ENCODE measurements at regions not wholly inside any gene's neighbourhood (a gene's known extent, or its start where the extent isn't known, plus 50 kb on each side); places are given as distances from the start of the nearest gene placed in this dataset.

- TF ChIP-seq CTCF (IDR thresholded peaks at IDR 0.05): no peak
- H3K4me3 ChIP-seq: no peak overlapping the region
- intact Hi-C loops (cut with DNase I; ENCODE audit: low total_unique reads): no loop called here
- H3K27me3 ChIP-seq: no peaks in the 10 kb centered on the region
- H3K36me3 ChIP-seq: no peaks in the 10 kb centered on the region
- no peak for DNase-seq
- H3K4me1 ChIP-seq: peaks cover 0 to 10% (median 0%) of the 10 kb centered on the region in 4 donors
- H3K9me3 ChIP-seq: peaks cover 0 to 10% (median 6%) of the 10 kb centered on the region in 3 donors
- no peak overlapping the region for H3K27ac ChIP-seq
Observed at GRCh38 chr2:56455642-56456041, 271.9 kb downstream of the CCDC85A start.

GRCh38 chr2:56456791-56457190, 273.0 kb downstream of the CCDC85A start:
- no peak overlapping the region for H3K4me3 ChIP-seq
- no peak for DNase-seq
- peaks cover 0 to 10% (median 0%) of the 10 kb centered on the region in 4 donors for H3K4me1 ChIP-seq
- TF ChIP-seq CTCF (IDR thresholded peaks at IDR 0.05): no peak
- no peaks in the 10 kb centered on the region for H3K36me3 ChIP-seq
- intact Hi-C loops (cut with DNase I; ENCODE audit: low total_unique reads): no loop called here
- no peaks in the 10 kb centered on the region for H3K27me3 ChIP-seq
- peaks cover 0 to 5% (median 0%) of the 10 kb centered on the region in 3 donors for H3K9me3 ChIP-seq
- no peak overlapping the region for H3K27ac ChIP-seq

- Histone ChIP-seq H3K36me3 (no peaks in the 10 kb centered on the region), H3K4me1 (peaks cover 0 to 10% (median 0%) of the 10 kb centered on the region in 4 donors), H3K27ac (no peak overlapping the region), H3K4me3 (no peak overlapping the region), H3K27me3 (no peaks in the 10 kb centered on the region), H3K9me3 (no peaks in the 10 kb centered on the region)
- no peak for TF ChIP-seq CTCF (IDR thresholded peaks at IDR 0.05)
- DNase-seq: no peak
- intact Hi-C loops (cut with DNase I; ENCODE audit: low total_unique reads): no loop called here
Observed at GRCh38 chr2:56460508-56460907, 276.7 kb downstream of the CCDC85A start.

GRCh38 chr2:56464066-56464465, 280.3 kb downstream of the CCDC85A start:
- DNase-seq: no peak
- Histone ChIP-seq H3K27me3 (no peaks in the 10 kb centered on the region), H3K9me3 (no peaks in the 10 kb centered on the region), H3K4me3 (no peak overlapping the region), H3K4me1 (no peaks in the 10 kb centered on the region), H3K27ac (no peak overlapping the region), H3K36me3 (no peaks in the 10 kb centered on the region)
- intact Hi-C loops (cut with DNase I; ENCODE audit: low total_unique reads): no loop called here
- no peak for TF ChIP-seq CTCF (IDR thresholded peaks at IDR 0.05)

GRCh38 chr2:56464613-56465012, 280.8 kb downstream of the CCDC85A start:
- H3K9me3 ChIP-seq: no peaks in the 10 kb centered on the region
- H3K4me1 ChIP-seq: no peaks in the 10 kb centered on the region
- intact Hi-C loops (cut with DNase I; ENCODE audit: low total_unique reads): no loop called here
- no peak for TF ChIP-seq CTCF (IDR thresholded peaks at IDR 0.05)
- DNase-seq: no peak
- H3K36me3 ChIP-seq: no peaks in the 10 kb centered on the region
- H3K4me3 ChIP-seq: no peak overlapping the region
- H3K27me3 ChIP-seq: no peaks in the 10 kb centered on the region
- H3K27ac ChIP-seq: no peak overlapping the region

- Histone ChIP-seq H3K9me3 (no peaks in the 10 kb centered on the region), H3K4me1 (no peaks in the 10 kb centered on the region), H3K36me3 (no peaks in the 10 kb centered on the region), H3K4me3 (no peak overlapping the region), H3K27ac (no peak overlapping the region), H3K27me3 (no peaks in the 10 kb centered on the region)
- DNase-seq: no peak
- intact Hi-C loops (cut with DNase I; ENCODE audit: low total_unique reads): no loop called here
- no peak for TF ChIP-seq CTCF (IDR thresholded peaks at IDR 0.05)
Observed at GRCh38 chr2:56465491-56465890, 281.7 kb downstream of the CCDC85A start.

All from tibial artery (tissue), 4 donors.